SK-N-SH (cell line): ENCODE measurements at regions not wholly inside any gene's neighbourhood (a gene's known extent, or its start where the extent isn't known, plus 50 kb on each side); places are given as distances from the start of the nearest gene placed in this dataset.

Experiments
- CTCF ChIA-PET: fragments of 300-600, 350-600 bp; formaldehyde crosslinking; extraction: SDS; loops from one replicate; lab custom pipeline; 2021; lab: Yijun Ruan, JAX
- POLR2A ChIA-PET: fragments of 350-600 bp; sonication (Branson Sonifier 250); formaldehyde crosslinking; extraction: SDS; loops from one replicate; lab custom pipeline; 2020; ENCODE audit warnings: antibody characterized with exemption, inconsistent platforms; lab: Yijun Ruan, JAX
- DNase-seq: peaks from one replicate; pipeline ENCODE4 v3.0.0; 2012
- H2AFZ ChIP-seq: fragments of 200-600 bp; sonication (generic); 2 replicates; pipeline ENCODE4 v1.8.1; 2016; ENCODE audit warnings: antibody characterized with exemption, mild to moderate bottlenecking, low read depth
- H3F3A ChIP-seq: fragments of 200-600 bp; sonication (generic); replicated peaks from 2 replicates; pipeline ENCODE3; 2016; ENCODE audit warnings: antibody characterized with exemption, mild to moderate bottlenecking; ENCODE audit not compliant: insufficient read depth
- H3K27ac ChIP-seq, 2 experiments: fragments of 200-500 bp in 1 of 2; fragments of 200-600 bp in 1 of 2; sonication (Bioruptor generic) in 1 of 2; sonication (generic), shearing (Covaris generic) in 1 of 2; 2 replicates each; pipeline versions ENCODE4 v1.5.1 to v1.6.1; 2014 to 2016; ENCODE audit warnings: low read depth in 2 of 2, inconsistent platforms in 1 of 2, low read length in 1 of 2, mild to moderate bottlenecking in 1 of 2, mixed read lengths in 1 of 2
- H3K27me3 ChIP-seq: fragments of 200-600 bp; sonication (generic), shearing (Covaris generic); 2 replicates; pipeline ENCODE4 v1.6.1; 2016; ENCODE audit warnings: mixed run types; ENCODE audit not compliant: insufficient read depth
- H3K36me3 ChIP-seq, 2 experiments: fragments of 200-500 bp in 1 of 2; fragments of 200-600 bp in 1 of 2; sonication (Bioruptor generic) in 1 of 2; sonication (generic) in 1 of 2; replicated peaks in 1 of 2; 2 replicates each; pipeline versions ENCODE3 to v1.5.1; 2014 to 2016; ENCODE audit warnings: low read length in 1 of 2, mild to moderate bottlenecking in 1 of 2; ENCODE audit not compliant: insufficient read depth in 2 of 2, control insufficient read depth in 1 of 2
- H3K4me1 ChIP-seq, 2 experiments: fragments of 200-500 bp in 1 of 2; fragments of 200-600 bp in 1 of 2; sonication (Bioruptor generic) in 1 of 2; sonication (generic), shearing (Covaris generic) in 1 of 2; 2 replicates each; pipeline versions ENCODE4 v1.5.1 to v1.6.1; 2014 to 2016; ENCODE audit warnings: low read depth in 1 of 2, low read length in 1 of 2, mixed run types in 1 of 2; ENCODE audit not compliant: insufficient read depth in 2 of 2, control insufficient read depth in 1 of 2
- H3K4me2 ChIP-seq: fragments of 200-600 bp; sonication (generic), shearing (Covaris generic); 2 replicates; pipeline ENCODE4 v1.6.1; 2017; ENCODE audit warnings: mixed run types
- H3K4me3 ChIP-seq, 2 experiments: fragments of 200-500 bp in 1 of 2; fragments of 200-600 bp in 1 of 2; sonication (Bioruptor generic) in 1 of 2; sonication (generic), shearing (Covaris generic) in 1 of 2; 2 replicates each; pipeline versions ENCODE4 v1.5.1 to v1.8.1; 2014 to 2016; ENCODE audit warnings: low read depth in 2 of 2, inconsistent platforms in 1 of 2, low read length in 1 of 2, mild to moderate bottlenecking in 1 of 2, mixed read lengths in 1 of 2, moderate library complexity in 1 of 2
- H3K79me2 ChIP-seq: fragments of 200-600 bp; sonication (generic); 2 replicates; pipeline ENCODE4 v1.8.1; 2017; ENCODE audit warnings: mild to moderate bottlenecking; ENCODE audit not compliant: insufficient read depth
- H3K9ac ChIP-seq: fragments of 200-600 bp; sonication (generic); 2 replicates; pipeline ENCODE4 v1.6.1; 2017; ENCODE audit warnings: mixed run types
- H3K9me2 ChIP-seq: fragments of 200-600 bp; sonication (generic); 2 replicates; pipeline ENCODE4 v1.6.1; 2017; ENCODE audit warnings: mixed run types
- H3K9me3 ChIP-seq: fragments of 200-600 bp; sonication (generic); 2 replicates; pipeline ENCODE4 v1.6.1; 2017; ENCODE audit warnings: mixed run types, mild to moderate bottlenecking, moderate library complexity
- H4K20me1 ChIP-seq: fragments of 200-600 bp; sonication (generic); 2 replicates; pipeline ENCODE4 v1.6.1; 2017; ENCODE audit warnings: mild to moderate bottlenecking, mixed run types; ENCODE audit not compliant: insufficient read depth
- ELF1 ChIP-seq: IDR thresholded peaks from 2 replicates; pipeline ENCODE4 v1.4.0; 2012
- EP300 ChIP-seq, 2 experiments: IDR thresholded peaks; 2 replicates each; pipeline versions ENCODE4 v1.4.0 to v1.6.1; 2012; ENCODE audit warnings: borderline replicate concordance in 1 of 2, low read depth in 1 of 2, low read length in 1 of 2
- FOXM1 ChIP-seq: IDR thresholded peaks from 2 replicates; pipeline ENCODE4 v1.4.0; 2012; ENCODE audit warnings: low read depth, mild to moderate bottlenecking
- GABPA ChIP-seq: IDR thresholded peaks from 2 replicates; pipeline ENCODE4 v1.4.0; 2012; ENCODE audit warnings: low read depth, mild to moderate bottlenecking
- GATA2 ChIP-seq: sonication (generic); formaldehyde crosslinking; IDR thresholded peaks from 2 replicates; pipeline ENCODE4 v1.5.0; 2020; ENCODE audit warnings: mild to moderate bottlenecking, missing genetic modification reagents
- MXI1 ChIP-seq: IDR thresholded peaks from 2 replicates; pipeline ENCODE4 v1.6.1; 2012; ENCODE audit warnings: mild to moderate bottlenecking, low read depth, low read length, improper control_type of control experiment
- NRF1 ChIP-seq: IDR thresholded peaks from 2 replicates; pipeline ENCODE4 v1.6.1; 2012; ENCODE audit warnings: low read depth, mild to moderate bottlenecking, low read length
- POLR2AphosphoS5 ChIP-seq: IDR thresholded peaks from 2 replicates; pipeline ENCODE4 v1.6.1; 2012; ENCODE audit warnings: low read depth, low read length
- RAD21 ChIP-seq: IDR thresholded peaks from 2 replicates; pipeline ENCODE4 v1.6.1; 2012; ENCODE audit warnings: mild to moderate bottlenecking, low read length
- RCOR1 ChIP-seq: fragments of 150-350 bp; IDR thresholded peaks from 2 replicates; pipeline ENCODE4 v1.6.1; 2017; ENCODE audit warnings: antibody characterized with exemption, low read length
- RFX5 ChIP-seq: IDR thresholded peaks from 2 replicates; pipeline ENCODE4 v1.6.1; 2012; ENCODE audit warnings: mild to moderate bottlenecking, improper control_type of control experiment, low read length
- SMC3 ChIP-seq: IDR thresholded peaks from 2 replicates; pipeline ENCODE4 v1.6.1; 2012; ENCODE audit warnings: low read depth, low read length, improper control_type of control experiment
- TCF12 ChIP-seq: IDR thresholded peaks from 2 replicates; pipeline ENCODE4 v1.4.0; 2012
- USF1 ChIP-seq: IDR thresholded peaks from 2 replicates; pipeline ENCODE4 v1.4.0; 2012; ENCODE audit warnings: low read depth, borderline replicate concordance
- YY1 ChIP-seq: IDR thresholded peaks from 2 replicates; pipeline ENCODE4 v1.4.0; 2012; ENCODE audit warnings: low read depth, mild to moderate bottlenecking
- ZBTB33 ChIP-seq: IDR thresholded peaks from 2 replicates; pipeline ENCODE4 v1.4.0; 2012; ENCODE audit warnings: low read depth, borderline replicate concordance
- WGBS: methylation state at CpG from one replicate; pipeline ENCODE4 v1.1.6; 2017; ENCODE audit warnings: low lambda C conversion rate; 5-methylcytosine and 5-hydroxymethylcytosine counted together
- TF ChIP-seq, protein P1 (sequence below): IDR thresholded peaks from 2 replicates; pipeline ENCODE4; 2012
- TF ChIP-seq, protein P2 (sequence below): IDR thresholded peaks from 2 replicates; pipeline ENCODE4 v1.4.0; 2012; ENCODE audit warnings: low read depth

GRCh38 chr13:90826688-90827087, 520.8 kb upstream of the MIR17HG start:
- H3K9ac ChIP-seq = no peak overlapping the region
- no peak overlapping the region for H3K27ac ChIP-seq
- H3K27me3 ChIP-seq = no peaks in the 10 kb centered on the region
- WGBS = 33% methylated on average over 1 of the region's 2 CpGs
- POLR2A ChIA-PET = no interaction called here
- H3K9me2 ChIP-seq = no peaks in the 10 kb centered on the region
- no peaks in the 10 kb centered on the region for H3K36me3 ChIP-seq
- H3K4me2 ChIP-seq = no peak overlapping the region
- no peaks in the 10 kb centered on the region for H3K79me2 ChIP-seq
- DNase-seq = no peak
- no peak overlapping the region for H2AFZ ChIP-seq
- CTCF ChIA-PET = no interaction called here
- H3K4me1 ChIP-seq = no peaks in the 10 kb centered on the region
- TF ChIP-seq RCOR1 (no peak), FOXM1 (no peak), YY1 (no peak), GABPA (no peak), NRF1 (no peak), POLR2AphosphoS5 (no peak), RFX5 (no peak), ELF1 (no peak), MXI1 (no peak), SMC3 (no peak), GATA2 (CRISPR knock-in tag) (no peak), TCF12 (no peak), RAD21 (no peak), ZBTB33 (no peak), USF1 (no peak), EP300 (IDR thresholded peaks at IDR 0.05; ENCODE audit: borderline replicate concordance in 1 of 2, low read depth in 1 of 2, low read length in 1 of 2) (no peak)
- TF ChIP-seq, protein P1, sequence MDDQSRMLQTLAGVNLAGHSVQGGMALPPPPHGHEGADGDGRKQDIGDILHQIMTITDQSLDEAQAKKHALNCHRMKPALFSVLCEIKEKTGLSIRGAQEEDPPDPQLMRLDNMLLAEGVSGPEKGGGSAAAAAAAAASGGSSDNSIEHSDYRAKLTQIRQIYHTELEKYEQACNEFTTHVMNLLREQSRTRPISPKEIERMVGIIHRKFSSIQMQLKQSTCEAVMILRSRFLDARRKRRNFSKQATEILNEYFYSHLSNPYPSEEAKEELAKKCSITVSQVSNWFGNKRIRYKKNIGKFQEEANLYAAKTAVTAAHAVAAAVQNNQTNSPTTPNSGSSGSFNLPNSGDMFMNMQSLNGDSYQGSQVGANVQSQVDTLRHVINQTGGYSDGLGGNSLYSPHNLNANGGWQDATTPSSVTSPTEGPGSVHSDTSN = no peak
- TF ChIP-seq, protein P2, sequence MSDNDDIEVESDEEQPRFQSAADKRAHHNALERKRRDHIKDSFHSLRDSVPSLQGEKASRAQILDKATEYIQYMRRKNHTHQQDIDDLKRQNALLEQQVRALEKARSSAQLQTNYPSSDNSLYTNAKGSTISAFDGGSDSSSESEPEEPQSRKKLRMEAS = no peak
- TF ChIP-seq, all 33 proteins: peak for 0
- no peak overlapping the region for H3K4me3 ChIP-seq
- no peaks in the 10 kb centered on the region for H3F3A ChIP-seq
- H3K9me3 ChIP-seq = no peaks in the 10 kb centered on the region
- no peaks in the 10 kb centered on the region for H4K20me1 ChIP-seq
